Prostate gland (tissue), 2 donors: ENCODE measurements at regions not wholly inside any gene's neighbourhood (a gene's known extent, or its start where the extent isn't known, plus 50 kb on each side); places are given as distances from the start of the nearest gene placed in this dataset.

Experiments used
- DNase-seq: peaks from one replicate; pipeline ENCODE4 v3.0.0-alpha.2; 2019; ENCODE audit warnings: low spot score
- H3K27ac ChIP-seq, 2 donors: fragments of 200-600 bp; sonication (generic); 2 replicates each; pipeline ENCODE4 v1.5.1; 2017 to 2019
- H3K27me3 ChIP-seq: fragments of 200-600 bp; sonication (generic); replicated peaks from 2 replicates; pipeline ENCODE4 v1.5.1; 2019; ENCODE audit not compliant: insufficient read depth
- H3K36me3 ChIP-seq, 2 donors: fragments of 200-600 bp; sonication (generic); 1 replicate in 1 of 2; 2 replicates in 1 of 2; pipeline versions ENCODE4 v1.5.1 to v1.8.1; 2017 to 2019
- H3K4me1 ChIP-seq: fragments of 200-600 bp; sonication (generic); replicated peaks from 2 replicates; pipeline ENCODE4 v1.5.1; 2019
- H3K4me3 ChIP-seq, 2 donors: fragments of 200-600 bp; sonication (generic); 2 replicates each; pipeline ENCODE4 v1.5.1; 2017 to 2019
- H3K9me3 ChIP-seq: fragments of 200-600 bp; sonication (generic); 2 replicates; pipeline ENCODE4 v1.5.1; 2017
- POLR2A ChIP-seq: fragments of 450-650 bp; IDR thresholded peaks from one replicate; pipeline ENCODE4 v1.6.1; 2016; ENCODE audit warnings: antibody characterized with exemption, mild to moderate bottlenecking
- POLR2AphosphoS5 ChIP-seq: sonication (generic); formaldehyde crosslinking; IDR thresholded peaks from one replicate; pipeline ENCODE4 v1.6.1; 2017; ENCODE audit warnings: antibody characterized with exemption
- WGBS: methylation state at CpG from one replicate; pipeline ENCODE4 v1.1.5; 2018; 5-methylcytosine and 5-hydroxymethylcytosine counted together
- intact Hi-C: fragments of 100-400 bp; cut with DNase I; formaldehyde crosslinking; loops from one replicate; pipeline ENCODE4 v1.14.2; 2022
- TF ChIP-seq, protein P1 (sequence below), 4 experiments: fragments of 200-600 bp in 2 of 4; fragments of 450-650 bp in 2 of 4; sonication (generic) in 2 of 4; IDR thresholded peaks; 1 replicate in 3 of 4; 2 replicates in 1 of 4; pipeline ENCODE4 v1.5.1; 2016 to 2019; ENCODE audit warnings: antibody characterized with exemption in 4 of 4, mild to moderate bottlenecking in 2 of 4, moderate library complexity in 2 of 4

DNA sequence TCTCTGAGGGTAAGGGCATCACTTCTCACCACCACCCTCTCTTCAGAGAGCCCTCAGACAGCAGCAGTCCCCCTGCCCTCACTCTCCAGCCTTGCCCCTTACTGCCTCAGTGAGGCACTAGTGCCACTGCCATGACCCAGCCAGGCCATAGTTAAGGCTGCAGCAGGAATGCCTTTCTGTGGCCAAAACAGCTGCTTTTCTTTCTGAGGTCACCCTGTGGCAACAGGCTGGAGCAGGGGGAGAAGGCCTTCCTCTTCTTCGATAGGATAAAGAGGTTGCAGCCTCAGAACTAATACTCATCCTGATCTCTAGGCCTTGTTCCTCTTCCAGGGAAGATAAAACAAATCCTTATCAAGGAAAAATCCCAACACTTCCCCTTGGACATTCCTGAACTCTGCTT, 56.8 kb upstream of the ECI2 start:
- intact Hi-C loops, result no loop called here
- Histone ChIP-seq H3K27ac (no peak overlapping the region), H3K4me3 (no peak overlapping the region), H3K36me3 (no peaks in the 10 kb centered on the region), H3K4me1 (no peaks in the 10 kb centered on the region), H3K27me3 (no peaks in the 10 kb centered on the region), H3K9me3 (no peaks in the 10 kb centered on the region)
- TF ChIP-seq POLR2A (no peak), POLR2AphosphoS5 (no peak)
- TF ChIP-seq, protein P1, sequence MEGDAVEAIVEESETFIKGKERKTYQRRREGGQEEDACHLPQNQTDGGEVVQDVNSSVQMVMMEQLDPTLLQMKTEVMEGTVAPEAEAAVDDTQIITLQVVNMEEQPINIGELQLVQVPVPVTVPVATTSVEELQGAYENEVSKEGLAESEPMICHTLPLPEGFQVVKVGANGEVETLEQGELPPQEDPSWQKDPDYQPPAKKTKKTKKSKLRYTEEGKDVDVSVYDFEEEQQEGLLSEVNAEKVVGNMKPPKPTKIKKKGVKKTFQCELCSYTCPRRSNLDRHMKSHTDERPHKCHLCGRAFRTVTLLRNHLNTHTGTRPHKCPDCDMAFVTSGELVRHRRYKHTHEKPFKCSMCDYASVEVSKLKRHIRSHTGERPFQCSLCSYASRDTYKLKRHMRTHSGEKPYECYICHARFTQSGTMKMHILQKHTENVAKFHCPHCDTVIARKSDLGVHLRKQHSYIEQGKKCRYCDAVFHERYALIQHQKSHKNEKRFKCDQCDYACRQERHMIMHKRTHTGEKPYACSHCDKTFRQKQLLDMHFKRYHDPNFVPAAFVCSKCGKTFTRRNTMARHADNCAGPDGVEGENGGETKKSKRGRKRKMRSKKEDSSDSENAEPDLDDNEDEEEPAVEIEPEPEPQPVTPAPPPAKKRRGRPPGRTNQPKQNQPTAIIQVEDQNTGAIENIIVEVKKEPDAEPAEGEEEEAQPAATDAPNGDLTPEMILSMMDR (IDR thresholded peaks at IDR 0.05), result no peak
- WGBS, result 60% methylated on average over 1 of the region's 1 CpG
- DNase-seq, result no peak

GRCh38 chr6:4191271-4191721, 55.9 kb upstream of the ECI2 start:
- no peak for DNase-seq
- no peaks in the 10 kb centered on the region for H3K4me1 ChIP-seq
- no peaks in the 10 kb centered on the region for H3K9me3 ChIP-seq
- TF ChIP-seq, protein P1 (IDR thresholded peaks at IDR 0.05), result no peak
- TF ChIP-seq POLR2AphosphoS5 (no peak), POLR2A (no peak)
- intact Hi-C loops, result no loop called here
- H3K27ac ChIP-seq, result no peak overlapping the region
- H3K36me3 ChIP-seq, result no peaks in the 10 kb centered on the region
- no peak overlapping the region for H3K4me3 ChIP-seq
- no peaks in the 10 kb centered on the region for H3K27me3 ChIP-seq
- 93% methylated on average over 22 of the region's 27 CpGs for WGBS

DNA sequence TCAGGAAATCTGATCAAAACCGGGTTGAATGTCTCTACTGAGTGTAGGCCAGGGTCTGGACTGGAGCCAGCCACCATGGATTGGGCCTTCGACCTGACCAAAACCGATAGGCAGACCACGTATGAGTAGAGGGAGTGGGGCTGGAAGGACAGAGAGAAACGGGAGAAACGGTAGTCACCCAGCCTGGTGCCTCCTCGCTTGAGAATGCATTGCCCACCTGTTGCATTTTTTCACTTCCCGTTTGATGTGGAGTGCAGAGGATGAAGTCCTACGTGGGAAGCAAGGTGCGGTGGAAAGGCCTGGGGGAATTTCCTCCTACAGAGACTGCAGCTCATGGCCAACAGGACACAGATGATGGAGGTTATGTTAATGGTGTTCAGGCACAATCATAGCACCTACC, 53.9 kb upstream of the ECI2 start:
- intact Hi-C loops, result no loop called here
- Histone ChIP-seq H3K9me3 (no peaks in the 10 kb centered on the region), H3K4me3 (no peak overlapping the region), H3K27ac (no peak overlapping the region), H3K27me3 (no peaks in the 10 kb centered on the region), H3K36me3 (no peaks in the 10 kb centered on the region), H3K4me1 (no peaks in the 10 kb centered on the region)
- DNase-seq, result no peak
- no peak for TF ChIP-seq POLR2AphosphoS5
- TF ChIP-seq POLR2A, result no peak
- TF ChIP-seq, protein P1 (IDR thresholded peaks at IDR 0.05), result no peak
- 89% methylated on average over 10 of the region's 10 CpGs for WGBS

DNA sequence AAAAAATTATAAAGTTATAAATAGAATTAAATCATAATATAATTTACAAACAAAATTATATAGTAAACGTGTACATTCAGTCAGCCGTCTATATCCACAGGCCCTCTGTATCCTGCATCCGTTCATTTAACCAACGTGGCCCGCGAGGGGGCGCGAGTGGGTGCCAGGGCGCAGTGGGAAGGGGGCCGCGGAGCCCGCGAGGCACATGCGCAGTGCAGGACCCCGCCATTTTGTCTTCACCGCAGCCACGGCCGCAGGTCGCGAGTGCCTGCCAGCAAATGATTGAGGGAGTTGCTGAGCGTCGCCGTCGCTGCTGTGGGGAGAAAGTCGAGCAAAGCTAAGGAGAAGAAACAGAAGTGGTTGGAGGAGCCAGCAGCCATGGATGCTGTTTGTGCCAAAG, 53.4 kb upstream of the ECI2 start:
- H3K4me3 ChIP-seq, result no peak overlapping the region
- intact Hi-C loops, result no loop called here
- no peaks in the 10 kb centered on the region for H3K9me3 ChIP-seq
- DNase-seq, result no peak
- TF ChIP-seq POLR2AphosphoS5, result no peak
- no peak for TF ChIP-seq POLR2A
- TF ChIP-seq, protein P1 (IDR thresholded peaks at IDR 0.05), result no peak
- WGBS, result 92% methylated on average over 25 of the region's 25 CpGs
- H3K27ac ChIP-seq, result no peak overlapping the region
- H3K36me3 ChIP-seq, result no peaks in the 10 kb centered on the region
- no peaks in the 10 kb centered on the region for H3K27me3 ChIP-seq
- H3K4me1 ChIP-seq, result no peaks in the 10 kb centered on the region

DNA sequence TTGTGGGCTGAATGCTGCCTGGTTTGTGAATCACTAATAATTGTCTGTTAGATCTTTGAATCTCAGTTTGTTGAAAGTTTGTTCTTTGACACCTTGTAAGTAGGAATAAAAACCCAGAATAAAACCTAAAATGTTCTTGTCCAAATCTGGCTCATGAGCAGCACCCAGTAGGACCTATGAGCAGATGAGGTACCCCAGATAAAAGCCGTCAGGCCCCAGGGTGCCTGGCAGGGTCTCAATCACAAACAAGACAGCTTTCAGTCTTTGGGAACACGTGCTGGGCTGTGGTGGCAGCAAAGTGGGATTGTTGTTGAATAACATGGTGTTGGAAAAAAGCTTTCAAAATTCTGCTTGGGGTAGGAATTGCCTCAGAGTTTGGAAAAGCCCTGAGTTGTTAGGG, 52.1 kb upstream of the ECI2 start:
- intact Hi-C loops, result no loop called here
- DNase-seq, result no peak
- H3K4me1 ChIP-seq, result no peaks in the 10 kb centered on the region
- no peaks in the 10 kb centered on the region for H3K36me3 ChIP-seq
- 84% methylated on average over 2 of the region's 2 CpGs for WGBS
- TF ChIP-seq POLR2AphosphoS5 (no peak), POLR2A (no peak)
- TF ChIP-seq, protein P1 (IDR thresholded peaks at IDR 0.05), result no peak
- H3K4me3 ChIP-seq, result no peak overlapping the region
- no peak overlapping the region for H3K27ac ChIP-seq
- no peaks in the 10 kb centered on the region for H3K9me3 ChIP-seq
- H3K27me3 ChIP-seq, result no peaks in the 10 kb centered on the region
